GM23338 (cell line): ENCODE measurements at regions not wholly inside any gene's neighbourhood (a gene's known extent, or its start where the extent isn't known, plus 50 kb on each side); places are given as distances from the start of the nearest gene placed in this dataset.

ENCODE experiments used
- ATAC-seq: fragments of 200-7000 bp; cut with Tn5 transposase; 3 replicates; pipeline ENCODE4 v1.9.1; 2020
- DNase-seq: peaks from one replicate; pipeline ENCODE4 v3.0.0-alpha.2; 2015; ENCODE audit warnings: low spot score
- H2AFZ ChIP-seq: fragments of 200-600 bp; sonication (generic); 2 replicates; pipeline ENCODE4 v1.8.0; 2016; ENCODE audit warnings: antibody characterized with exemption, mild to moderate bottlenecking, moderate library complexity
- H3F3A ChIP-seq: fragments of 200-600 bp; sonication (generic); replicated peaks from 2 replicates; pipeline ENCODE4 v1.8.0; 2017; ENCODE audit warnings: antibody characterized with exemption, mixed run types, low read depth
- H3K27ac ChIP-seq: fragments of 200-600 bp; sonication (generic); 2 replicates; pipeline ENCODE4 v1.6.1; 2016; ENCODE audit warnings: low read depth
- H3K27me3 ChIP-seq: fragments of 200-600 bp; sonication (generic); 2 replicates; pipeline ENCODE4 v1.8.0; 2016; ENCODE audit warnings: mild to moderate bottlenecking, mixed run types, moderate library complexity; ENCODE audit not compliant: insufficient read depth
- H3K36me3 ChIP-seq: fragments of 200-600 bp; sonication (generic); 2 replicates; pipeline ENCODE4 v1.8.0; 2016; ENCODE audit warnings: mild to moderate bottlenecking; ENCODE audit not compliant: insufficient read depth
- H3K4me1 ChIP-seq: fragments of 200-600 bp; sonication (generic); 2 replicates; pipeline ENCODE4 v1.8.0; 2016; ENCODE audit warnings: mild to moderate bottlenecking, moderate library complexity; ENCODE audit not compliant: insufficient read depth
- H3K4me2 ChIP-seq: fragments of 200-600 bp; sonication (generic); 2 replicates; pipeline ENCODE4 v1.7.1; 2017; ENCODE audit warnings: mixed run types
- H3K4me3 ChIP-seq: fragments of 200-600 bp; sonication (generic); 2 replicates; pipeline ENCODE4 v1.6.1; 2016; ENCODE audit warnings: mixed run types
- H3K79me2 ChIP-seq: fragments of 200-600 bp; sonication (generic); replicated peaks from 2 replicates; pipeline ENCODE4 v1.8.0; 2017; ENCODE audit warnings: mild to moderate bottlenecking; ENCODE audit not compliant: insufficient read depth
- H3K9me2 ChIP-seq: fragments of 200-600 bp; sonication (generic); 2 replicates; pipeline ENCODE4 v1.8.0; 2017; ENCODE audit not compliant: insufficient read depth
- H4K20me1 ChIP-seq: fragments of 200-600 bp; sonication (generic); replicated peaks from 2 replicates; pipeline ENCODE4 v1.8.0; 2017; ENCODE audit warnings: mild to moderate bottlenecking; ENCODE audit not compliant: insufficient read depth
- H3K27ac Mint-ChIP-seq: 2 replicates; pipeline ENCODE4 v1.8.0; 2020; ENCODE audit warnings: inconsistent platforms, mild to moderate bottlenecking, moderate library complexity, mixed read lengths
- H3K27me3 Mint-ChIP-seq: 3 replicates; pipeline ENCODE4 v1.8.0; 2022; ENCODE audit warnings: low read depth, mild to moderate bottlenecking, moderate library complexity, mixed read lengths, inconsistent platforms; ENCODE audit not compliant: insufficient read depth, poor library complexity
- H3K36me3 Mint-ChIP-seq: 3 replicates; pipeline ENCODE4 v1.8.0; 2021; ENCODE audit warnings: low read depth, mild to moderate bottlenecking, inconsistent platforms, moderate library complexity, mixed read lengths
- H3K4me1 Mint-ChIP-seq: 3 replicates; pipeline ENCODE4 v1.8.0; 2020; ENCODE audit warnings: mild to moderate bottlenecking, inconsistent platforms, mixed read lengths
- H3K4me3 Mint-ChIP-seq: 3 replicates; pipeline ENCODE4 v1.8.0; 2021; ENCODE audit warnings: moderate library complexity, mild to moderate bottlenecking, inconsistent platforms, mixed read lengths
- H3K9me3 Mint-ChIP-seq: 3 replicates; pipeline ENCODE4 v1.8.0; 2020; ENCODE audit warnings: moderate library complexity, mild to moderate bottlenecking, inconsistent platforms, mixed read lengths
- CREB1 ChIP-seq: fragments of 250-450 bp; sonication (Bioruptor Pico); IDR thresholded peaks from 2 replicates; pipeline ENCODE4 v1.5.0; 2020; ENCODE audit warnings: low read depth, mild to moderate bottlenecking, moderate library complexity
- CTCF ChIP-seq, 2 experiments: fragments of 200-600 bp in 1 of 2; sonication (generic) in 1 of 2; conservative IDR thresholded peaks; 2 replicates each; pipeline versions ENCODE4 v1.5.1 to v1.6.1; 2016 to 2017; ENCODE audit warnings: antibody characterized with exemption in 2 of 2, low read depth in 2 of 2, mild to moderate bottlenecking in 2 of 2, moderate library complexity in 1 of 2
- EZH2 ChIP-seq: fragments of 200-600 bp; sonication (generic); IDR thresholded peaks from one replicate; pipeline ENCODE4 v1.8.0; 2017; ENCODE audit warnings: antibody characterized with exemption, mild to moderate bottlenecking, low read depth; ENCODE audit not compliant: unreplicated experiment
- EZH2phosphoT487 ChIP-seq: fragments of 200-600 bp; sonication (generic); IDR thresholded peaks from one replicate; pipeline ENCODE4 v1.8.1; 2018; ENCODE audit warnings: antibody characterized with exemption; ENCODE audit not compliant: unreplicated experiment
- JUNB ChIP-seq: IDR thresholded peaks from one replicate; pipeline ENCODE4 v1.6.1; 2016; ENCODE audit warnings: antibody characterized with exemption; ENCODE audit not compliant: unreplicated experiment
- POLR2AphosphoS5 ChIP-seq: IDR thresholded peaks from 2 replicates; pipeline ENCODE4 v1.6.1; 2016; ENCODE audit warnings: antibody characterized with exemption, low read depth
- REST ChIP-seq: IDR thresholded peaks from one replicate; pipeline ENCODE4 v1.6.1; 2018; ENCODE audit warnings: antibody characterized with exemption; ENCODE audit not compliant: unreplicated experiment
- STAT1 ChIP-seq: IDR thresholded peaks from one replicate; pipeline ENCODE4 v1.6.1; 2016; ENCODE audit warnings: antibody characterized with exemption; ENCODE audit not compliant: unreplicated experiment
- ZNF114 ChIP-seq: fragments of 250-450 bp; sonication (Bioruptor Pico); IDR thresholded peaks from 2 replicates; pipeline ENCODE4 v1.5.0; 2020; ENCODE audit warnings: mild to moderate bottlenecking, moderate library complexity
- ZNF331 ChIP-seq: fragments of 250-450 bp; sonication (Bioruptor Pico); IDR thresholded peaks from 2 replicates; pipeline ENCODE4 v1.5.0; 2020; ENCODE audit warnings: low read depth, mild to moderate bottlenecking, moderate library complexity
- TF ChIP-seq, protein P1 (sequence below): IDR thresholded peaks from 2 replicates; pipeline ENCODE4 v1.6.1; 2016; ENCODE audit warnings: antibody characterized with exemption

DNA sequence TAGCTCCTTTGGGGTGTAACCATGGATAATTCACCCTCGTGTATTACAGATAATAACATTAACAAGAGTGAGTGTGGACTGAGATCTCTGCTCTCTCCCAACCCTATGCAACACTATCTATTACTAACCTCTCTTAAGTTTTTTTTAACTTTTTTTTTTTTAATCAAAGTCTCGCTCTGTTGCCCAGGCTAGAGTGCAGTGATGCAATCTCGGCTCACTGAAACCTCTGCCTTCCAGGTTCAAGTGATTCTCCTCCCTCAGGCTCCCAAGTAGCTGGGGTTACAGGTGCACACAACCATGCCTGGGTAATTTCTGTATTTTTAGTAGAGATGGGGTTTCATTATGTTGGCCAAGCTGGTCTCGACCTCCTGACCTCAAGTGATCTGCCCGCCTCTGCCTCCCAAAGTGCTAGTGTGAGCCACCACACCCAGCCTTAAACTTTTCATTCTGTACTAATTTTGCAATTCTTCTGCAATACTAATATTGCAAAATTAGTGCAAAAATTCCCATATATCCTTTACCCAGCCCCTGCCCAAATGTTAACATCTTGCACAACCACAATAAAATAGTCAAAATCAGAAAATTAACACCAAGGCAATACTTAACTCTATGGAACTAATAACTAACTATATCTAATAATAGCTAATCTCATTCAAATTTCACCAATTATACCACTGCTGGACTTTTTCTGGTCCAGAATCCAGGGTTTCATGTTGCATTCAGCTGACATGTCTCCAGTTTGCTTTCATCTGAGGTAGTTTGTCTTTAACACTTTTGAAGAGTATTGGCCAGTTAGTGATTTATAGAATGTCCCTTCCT, 66.5 kb upstream of the TCF7L2 start:
- no peak overlapping the region for H3K27ac Mint-ChIP-seq
- H3K27me3 Mint-ChIP-seq = peaks cover 3% of the 10 kb centered on the region
- no peaks in the 10 kb centered on the region for H3K79me2 ChIP-seq
- H2AFZ ChIP-seq = no peak overlapping the region
- H4K20me1 ChIP-seq = no peaks in the 10 kb centered on the region
- H3K9me3 Mint-ChIP-seq = peaks cover 6% of the 10 kb centered on the region; the same call in 1 of the 3 replicates
- peaks cover 31% of the 10 kb centered on the region for H3K4me1 Mint-ChIP-seq
- TF ChIP-seq ZNF331 (CRISPR knock-in tag) = no peak
- TF ChIP-seq POLR2AphosphoS5 = no peak
- TF ChIP-seq CTCF (conservative IDR thresholded peaks at IDR 0.05; ENCODE audit: low read depth in 2 of 2) = no peak
- TF ChIP-seq EZH2phosphoT487 = no peak
- no peak for TF ChIP-seq ZNF114 (CRISPR knock-in tag)
- no peak for TF ChIP-seq REST
- no peak for TF ChIP-seq EZH2
- TF ChIP-seq STAT1 = no peak
- TF ChIP-seq JUNB = no peak
- TF ChIP-seq CREB1 (CRISPR knock-in tag) = no peak
- TF ChIP-seq, protein P1, sequence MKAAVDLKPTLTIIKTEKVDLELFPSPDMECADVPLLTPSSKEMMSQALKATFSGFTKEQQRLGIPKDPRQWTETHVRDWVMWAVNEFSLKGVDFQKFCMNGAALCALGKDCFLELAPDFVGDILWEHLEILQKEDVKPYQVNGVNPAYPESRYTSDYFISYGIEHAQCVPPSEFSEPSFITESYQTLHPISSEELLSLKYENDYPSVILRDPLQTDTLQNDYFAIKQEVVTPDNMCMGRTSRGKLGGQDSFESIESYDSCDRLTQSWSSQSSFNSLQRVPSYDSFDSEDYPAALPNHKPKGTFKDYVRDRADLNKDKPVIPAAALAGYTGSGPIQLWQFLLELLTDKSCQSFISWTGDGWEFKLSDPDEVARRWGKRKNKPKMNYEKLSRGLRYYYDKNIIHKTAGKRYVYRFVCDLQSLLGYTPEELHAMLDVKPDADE = no peak
- peaks cover 28% of the 10 kb centered on the region for H3K4me1 ChIP-seq
- DNase-seq = no peak
- no peak overlapping the region for H3K4me3 Mint-ChIP-seq
- no peaks in the 10 kb centered on the region for H3K36me3 ChIP-seq
- H3K4me2 ChIP-seq = no peak overlapping the region
- H3K27ac ChIP-seq = no peak overlapping the region
- no peak for ATAC-seq
- peaks cover 14% of the 10 kb centered on the region for H3K9me2 ChIP-seq
- no peaks in the 10 kb centered on the region; the same call in 2 of the 3 replicates for H3K36me3 Mint-ChIP-seq
- peaks cover 10% of the 10 kb centered on the region for H3K27me3 ChIP-seq
- H3F3A ChIP-seq = no peaks in the 10 kb centered on the region
- no peak overlapping the region for H3K4me3 ChIP-seq
